Calu3 (cell line): ENCODE measurements at regions not wholly inside any gene's neighbourhood (a gene's known extent, or its start where the extent isn't known, plus 50 kb on each side); places are given as distances from the start of the nearest gene placed in this dataset.
"Not testable (repeated sequence)": the region's sequence is repeated elsewhere in the genome, so short reads cannot be mapped to it uniquely, and the experiment has no call there.

ENCODE experiments used
- BruUV-seq: library from RNA; stranded (reverse); fragments of 400-500 nt; replicated peaks from 2 replicates; lab custom pipeline; 2021; lab: Mats Ljungman, UMichigan
- CTCF ChIA-PET: fragments of 300-600 bp; sonication (Branson Sonifier 250); formaldehyde crosslinking; loops from one replicate; lab custom pipeline; 2022; ENCODE audit warnings: antibody characterized with exemption; lab: Charles Lee
- DNase-seq: peaks from one replicate; pipeline ENCODE4 v3.0.0; 2022
- H3K27ac Mint-ChIP-seq: one replicate; pipeline ENCODE4 v1.8.0; 2022; ENCODE audit warnings: mixed read lengths; ENCODE audit not compliant: unreplicated experiment
- H3K27me3 Mint-ChIP-seq: one replicate; pipeline ENCODE4 v1.8.0; 2022; ENCODE audit warnings: mixed read lengths; ENCODE audit not compliant: unreplicated experiment
- H3K36me3 Mint-ChIP-seq: one replicate; pipeline ENCODE4 v1.8.0; 2022; ENCODE audit warnings: mild to moderate bottlenecking, moderate library complexity, mixed read lengths; ENCODE audit not compliant: insufficient read depth, unreplicated experiment
- H3K4me1 Mint-ChIP-seq: one replicate; pipeline ENCODE4 v1.8.0; 2022; ENCODE audit warnings: mild to moderate bottlenecking, low read depth, mixed read lengths; ENCODE audit not compliant: unreplicated experiment
- H3K4me3 Mint-ChIP-seq: one replicate; pipeline ENCODE4 v1.8.0; 2022; ENCODE audit warnings: mild to moderate bottlenecking, low read depth, moderate library complexity, mixed read lengths; ENCODE audit not compliant: unreplicated experiment
- H3K9me3 Mint-ChIP-seq: one replicate; pipeline ENCODE4 v1.8.0; 2022; ENCODE audit warnings: low read depth, mixed read lengths; ENCODE audit not compliant: unreplicated experiment
- CTCF ChIP-seq: fragments of 200-600 bp; IDR thresholded peaks from one replicate; pipeline ENCODE4 v1.8.0; 2022; ENCODE audit warnings: antibody characterized with exemption; ENCODE audit not compliant: unreplicated experiment
- intact Hi-C: fragments of 100-400 bp; cut with micrococcal nuclease; formaldehyde crosslinking; loops from one replicate; pipeline ENCODE4 v1.10.0; 2022; ENCODE audit not compliant: unreplicated experiment

GRCh38 chr3:107198581-107199181, 178.6 kb upstream of the CCDC54 start:
- H3K4me1 Mint-ChIP-seq, result no peaks in the 10 kb centered on the region
- H3K9me3 Mint-ChIP-seq, result no peaks in the 10 kb centered on the region
- H3K27ac Mint-ChIP-seq, result no peak overlapping the region

GRCh38 chr3:107201146-107201545, 176.1 kb upstream of the CCDC54 start:
- intact Hi-C loops, result no loop called here
- Mint-ChIP-seq H3K36me3 (no peaks in the 10 kb centered on the region), H3K4me1 (no peaks in the 10 kb centered on the region), H3K4me3 (no peak overlapping the region), H3K27me3 (no peaks in the 10 kb centered on the region), H3K9me3 (no peaks in the 10 kb centered on the region), H3K27ac (no peak overlapping the region)
- CTCF ChIA-PET, result interaction anchor here (0.6 to 0.7 kb wide), 2 partner anchors 451 to 758 kb away, joined by 3 to 5 read pairs; no protein-coding TSS in a partner anchor
- BruUV-seq, result no TSS peak
- TF ChIP-seq CTCF, result no peak
- no peak for DNase-seq

More at GRCh38 chr3:107198581-107199181, 178.6 kb upstream of the CCDC54 start:
- no TSS peak for BruUV-seq
- intact Hi-C loops, result no loop called here
- Mint-ChIP-seq H3K36me3 (no peaks in the 10 kb centered on the region), H3K27me3 (no peaks in the 10 kb centered on the region), H3K4me3 (no peak overlapping the region)
- DNase-seq, result no peak
- CTCF ChIA-PET, result interaction anchor here (0.5 to 1.0 kb wide), 2 partner anchors 86 to 1197 kb away, joined by 4 read pairs; no protein-coding TSS in a partner anchor
- no peak for TF ChIP-seq CTCF

- H3K4me1 Mint-ChIP-seq, CTCF ChIA-PET, H3K36me3 Mint-ChIP-seq, BruUV-seq, intact Hi-C loops, H3K27me3 Mint-ChIP-seq, H3K9me3 Mint-ChIP-seq, DNase-seq, H3K4me3 Mint-ChIP-seq, H3K27ac Mint-ChIP-seq: not testable (repeated sequence)
Observed at GRCh38 chr3:107202885-107203284, 174.4 kb upstream of the CCDC54 start.

- Mint-ChIP-seq H3K27ac (no peak overlapping the region), H3K4me1 (peaks cover 18% of the 10 kb centered on the region), H3K4me3 (no peak overlapping the region), H3K27me3 (no peaks in the 10 kb centered on the region), H3K9me3 (no peaks in the 10 kb centered on the region), H3K36me3 (no peaks in the 10 kb centered on the region)
- TF ChIP-seq CTCF, result no peak
- BruUV-seq, result no TSS peak
- intact Hi-C loops, result no loop called here
- CTCF ChIA-PET, result no interaction called here
- no peak for DNase-seq
Observed at GRCh38 chr3:107204121-107204520, 173.1 kb upstream of the CCDC54 start.

- intact Hi-C loops, result no loop called here
- Mint-ChIP-seq H3K27ac (no peak overlapping the region), H3K4me1 (peaks cover 22% of the 10 kb centered on the region), H3K4me3 (no peak overlapping the region), H3K36me3 (no peaks in the 10 kb centered on the region), H3K27me3 (no peaks in the 10 kb centered on the region), H3K9me3 (no peaks in the 10 kb centered on the region)
- no TSS peak for BruUV-seq
- TF ChIP-seq CTCF, result no peak
- no peak for DNase-seq
- CTCF ChIA-PET, result no interaction called here
Observed at GRCh38 chr3:107205358-107205757, 171.9 kb upstream of the CCDC54 start.
